NCI-H1436 (cell line): ENCODE measurements at regions not wholly inside any gene's neighbourhood (a gene's known extent, or its start where the extent isn't known, plus 50 kb on each side); places are given as distances from the start of the nearest gene placed in this dataset.
"Not testable (repeated sequence)": the region's sequence is repeated elsewhere in the genome, so short reads cannot be mapped to it uniquely, and the experiment has no call there.

Source experiments
- DNase-seq: peaks from one replicate; lab custom pipeline; 2025; lab: John Stamatoyannopoulos, UW

- DNase-seq: not testable (repeated sequence)
These were observed 77.2 kb downstream of the DLL1 start for GRCh38 chr6:170213637-170214018.

GRCh38 chr6:170212956-170213636 lies 77.8 kb downstream of the DLL1 start:
- no peak for DNase-seq

- no peak for DNase-seq
These were observed 78.7 kb downstream of the DLL1 start for GRCh38 chr6:170212051-170212756.

GRCh38 chr6:170211404-170212025 lies 79.4 kb downstream of the DLL1 start:
- DNase-seq: no peak

GRCh38 chr6:170210651-170211403 lies 80.1 kb downstream of the DLL1 start:
- no peak for DNase-seq

- no peak for DNase-seq
These were observed 80.9 kb downstream of the DLL1 start for GRCh38 chr6:170210026-170210390.

GRCh38 chr6:170209354-170210025 lies 81.4 kb downstream of the DLL1 start:
- DNase-seq: no peak

GRCh38 chr6:170208651-170209353 lies 82.1 kb downstream of the DLL1 start:
- no peak for DNase-seq

- DNase-seq: no peak
These were observed 82.7 kb downstream of the DLL1 start for GRCh38 chr6:170208182-170208601.

- DNase-seq: no peak
These were observed 83.2 kb downstream of the DLL1 start for GRCh38 chr6:170207586-170208181.

GRCh38 chr6:170206851-170207431 lies 83.9 kb downstream of the DLL1 start:
- DNase-seq: no peak

- DNase-seq: no peak
These were observed 84.6 kb downstream of the DLL1 start for GRCh38 chr6:170206317-170206621.

- DNase-seq: no peak
These were observed 85.2 kb downstream of the DLL1 start for GRCh38 chr6:170205534-170206316.

- no peak for DNase-seq
These were observed 85.8 kb downstream of the DLL1 start for GRCh38 chr6:170205126-170205525.

- no peak for DNase-seq
These were observed 87.7 kb downstream of the DLL1 start for GRCh38 chr6:170203212-170203611.

- no peak for DNase-seq
These were observed 88.3 kb downstream of the DLL1 start for GRCh38 chr6:170202416-170203135.

- no peak for DNase-seq
These were observed 89.5 kb downstream of the DLL1 start for GRCh38 chr6:170201361-170201760.

- no peak for DNase-seq
These were observed 90.4 kb downstream of the DLL1 start for GRCh38 chr6:170200458-170200891.

- no peak for DNase-seq
These were observed 91.2 kb downstream of the DLL1 start for GRCh38 chr6:170199716-170200115.
